Effector memory CD4-positive, alpha-beta T cell (primary cell): ENCODE measurements at regions not wholly inside any gene's neighbourhood (a gene's known extent, or its start where the extent isn't known, plus 50 kb on each side); places are given as distances from the start of the nearest gene placed in this dataset.

Source experiments
- DNase-seq, 3 donors: peaks; one replicate each; pipeline ENCODE4 v3.0.0-alpha.2; 2020
- H3K27ac ChIP-seq: 2 replicates; pipeline ENCODE4 v1.7.0; 2013; ENCODE audit warnings: mild to moderate bottlenecking, low read length, moderate library complexity; ENCODE audit not compliant: insufficient read depth, poor library complexity, severe bottlenecking
- H3K27me3 ChIP-seq: replicated peaks from 2 replicates; pipeline ENCODE4 v1.7.0; 2013; ENCODE audit warnings: mild to moderate bottlenecking, low read length; ENCODE audit not compliant: insufficient read depth, control insufficient read depth, poor library complexity, severe bottlenecking
- H3K36me3 ChIP-seq: 2 replicates; pipeline ENCODE4 v1.7.0; 2013; ENCODE audit warnings: mild to moderate bottlenecking, low read length, moderate library complexity; ENCODE audit not compliant: control insufficient read depth, insufficient read depth
- H3K4me1 ChIP-seq: 2 replicates; pipeline ENCODE4 v1.7.0; 2013; ENCODE audit warnings: low read length, mild to moderate bottlenecking; ENCODE audit not compliant: control insufficient read depth, insufficient read depth, poor library complexity, severe bottlenecking
- H3K4me3 ChIP-seq: 2 replicates; pipeline ENCODE4 v1.7.0; 2013; ENCODE audit warnings: low read length, low read depth, mild to moderate bottlenecking; ENCODE audit not compliant: insufficient read depth, poor library complexity, severe bottlenecking
- H3K9me3 ChIP-seq: 2 replicates; pipeline ENCODE4 v1.7.0; 2013; ENCODE audit warnings: mild to moderate bottlenecking, low read length, moderate library complexity; ENCODE audit not compliant: control insufficient read depth

DNA sequence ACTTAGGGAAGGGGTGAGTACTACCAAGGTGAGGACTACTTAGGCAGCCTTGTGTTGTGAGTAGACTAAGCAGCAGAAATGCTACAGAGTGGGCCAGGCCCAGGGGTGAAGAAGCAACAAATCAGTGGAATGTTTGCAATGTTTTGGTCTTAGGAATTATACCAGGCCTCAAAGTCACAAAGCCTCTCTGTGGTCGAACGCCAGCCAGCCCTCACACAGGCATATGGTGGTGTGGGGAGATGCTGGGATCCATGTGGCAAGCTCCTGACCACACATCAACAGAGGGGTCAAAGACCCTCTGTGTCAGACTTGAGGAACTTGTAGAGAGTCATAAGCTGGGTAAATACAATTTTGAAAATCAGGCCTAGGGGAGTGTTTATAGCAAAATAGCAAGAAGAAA, 153.8 kb upstream of the KLF3 start:
- peak overlapping the region; percentile 51 for H3K4me3 ChIP-seq

DNA sequence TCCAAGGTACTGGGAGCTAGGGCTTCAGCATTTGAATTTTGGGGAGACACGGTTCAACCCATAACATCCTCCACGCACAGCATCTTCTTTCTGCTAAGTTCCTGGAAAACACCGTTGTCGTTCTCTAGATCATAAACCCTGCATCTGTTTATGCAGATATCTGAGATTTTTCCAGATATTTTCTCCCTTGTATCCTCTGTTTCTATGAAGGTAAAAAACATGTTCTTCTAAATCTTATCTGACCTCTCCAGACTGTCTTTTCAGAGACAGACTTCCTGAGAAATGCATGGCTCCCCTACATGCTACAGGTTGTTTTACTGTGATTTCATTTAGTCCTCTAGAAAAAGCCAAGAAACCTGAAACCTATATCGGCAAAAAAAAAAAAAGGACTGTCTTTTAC, 152.3 kb upstream of the KLF3 start:
- H3K4me1 ChIP-seq, result peaks cover 35% of the 10 kb centered on the region
- H3K27me3 ChIP-seq, result no peaks in the 10 kb centered on the region
- no peak overlapping the region for H3K27ac ChIP-seq
- no peak for DNase-seq
- no peaks in the 10 kb centered on the region for H3K36me3 ChIP-seq
- no peaks in the 10 kb centered on the region for H3K9me3 ChIP-seq
- peak overlapping the region; percentile 51 for H3K4me3 ChIP-seq

More for the DNA sequence above, 153.8 kb upstream of the KLF3 start:
- Histone ChIP-seq H3K4me1 (peaks cover 35% of the 10 kb centered on the region), H3K36me3 (no peaks in the 10 kb centered on the region), H3K27me3 (no peaks in the 10 kb centered on the region), H3K27ac (peak overlapping the region; percentile 56), H3K9me3 (no peaks in the 10 kb centered on the region)
- no peak for DNase-seq

DNA sequence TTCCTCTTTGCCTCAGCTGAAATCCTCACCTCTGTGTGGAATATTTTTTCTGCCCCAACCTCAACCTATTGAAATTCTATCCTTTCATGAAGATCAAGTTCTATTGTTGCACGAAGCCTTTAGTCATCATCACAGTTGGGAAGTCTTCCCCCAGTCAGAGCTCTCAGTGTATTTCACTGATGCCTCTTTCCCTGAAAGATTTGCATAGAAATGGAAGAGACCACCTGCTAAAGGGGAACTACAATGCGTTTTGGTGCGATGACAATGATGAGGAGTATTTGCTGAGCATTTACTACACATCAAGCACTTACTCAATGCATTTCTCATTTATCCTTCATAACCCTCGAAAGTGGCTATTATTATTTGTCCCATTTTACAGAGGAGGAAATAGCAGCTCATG, 151.2 kb upstream of the KLF3 start:
- no peak for DNase-seq
- peak overlapping the region; percentile 1 for H3K4me3 ChIP-seq
- no peaks in the 10 kb centered on the region for H3K27me3 ChIP-seq
- H3K36me3 ChIP-seq, result no peaks in the 10 kb centered on the region
- H3K4me1 ChIP-seq, result peaks cover 35% of the 10 kb centered on the region
- no peak overlapping the region for H3K27ac ChIP-seq
- no peaks in the 10 kb centered on the region for H3K9me3 ChIP-seq

DNA sequence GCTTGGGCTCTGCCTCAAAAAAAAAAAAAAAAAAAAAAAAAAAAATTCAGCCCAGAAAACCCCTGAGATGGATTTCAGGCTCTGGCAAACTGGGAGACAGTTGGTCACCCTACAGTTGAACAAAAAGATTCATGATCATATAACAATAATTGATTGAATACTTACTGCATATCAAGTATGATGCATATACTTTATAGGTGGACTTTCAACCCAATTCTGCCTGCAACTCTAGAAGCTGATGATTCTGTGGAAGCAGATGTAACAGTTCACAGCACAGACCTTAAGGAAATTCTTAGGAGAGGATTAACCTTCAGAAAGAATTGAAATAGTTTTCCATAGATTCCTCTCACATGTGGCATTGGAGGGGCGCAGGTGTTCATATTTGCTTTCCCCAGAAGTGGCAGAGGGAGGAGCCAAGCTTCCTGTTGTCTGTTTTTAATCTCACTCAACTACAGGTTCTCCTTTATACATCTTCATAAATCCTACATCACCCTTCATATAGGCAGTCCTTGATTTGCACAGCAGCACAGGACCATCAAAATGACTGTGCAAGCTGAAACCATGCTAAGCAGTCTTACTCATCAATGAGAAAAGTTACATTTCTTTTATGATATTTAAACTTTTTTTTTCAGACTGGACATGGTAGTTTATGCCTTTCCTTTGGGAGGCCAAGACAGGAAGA, 149.4 kb upstream of the KLF3 start:
- no peak for DNase-seq
- H3K4me3 ChIP-seq, result no peak overlapping the region
- H3K36me3 ChIP-seq, result no peaks in the 10 kb centered on the region
- no peaks in the 10 kb centered on the region for H3K27me3 ChIP-seq
- H3K4me1 ChIP-seq, result peaks cover 30% of the 10 kb centered on the region
- no peak overlapping the region for H3K27ac ChIP-seq
- H3K9me3 ChIP-seq, result no peaks in the 10 kb centered on the region

DNA sequence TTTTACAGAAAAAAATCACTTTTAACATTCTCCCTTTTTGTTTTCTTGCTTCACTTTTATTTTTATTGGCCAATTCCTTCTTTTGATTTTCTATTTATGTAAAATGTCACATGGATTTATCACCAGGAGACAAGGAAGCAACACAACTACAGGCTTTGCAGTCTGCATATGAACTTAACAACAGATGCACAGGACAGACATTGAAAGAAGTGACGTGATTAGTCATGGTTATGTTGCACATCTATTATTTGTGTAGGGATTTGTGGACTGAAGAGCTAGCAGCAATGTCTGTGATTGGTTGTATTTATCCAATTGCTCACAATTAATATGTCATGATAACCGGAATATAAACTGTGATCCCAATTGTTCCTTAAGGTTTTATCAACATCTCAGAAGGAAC, 147.8 kb upstream of the KLF3 start:
- DNase-seq, result no peak
- Histone ChIP-seq H3K36me3 (no peaks in the 10 kb centered on the region), H3K27ac (no peak overlapping the region), H3K4me3 (no peak overlapping the region), H3K9me3 (no peaks in the 10 kb centered on the region), H3K27me3 (no peaks in the 10 kb centered on the region), H3K4me1 (peaks cover 20% of the 10 kb centered on the region)

DNA sequence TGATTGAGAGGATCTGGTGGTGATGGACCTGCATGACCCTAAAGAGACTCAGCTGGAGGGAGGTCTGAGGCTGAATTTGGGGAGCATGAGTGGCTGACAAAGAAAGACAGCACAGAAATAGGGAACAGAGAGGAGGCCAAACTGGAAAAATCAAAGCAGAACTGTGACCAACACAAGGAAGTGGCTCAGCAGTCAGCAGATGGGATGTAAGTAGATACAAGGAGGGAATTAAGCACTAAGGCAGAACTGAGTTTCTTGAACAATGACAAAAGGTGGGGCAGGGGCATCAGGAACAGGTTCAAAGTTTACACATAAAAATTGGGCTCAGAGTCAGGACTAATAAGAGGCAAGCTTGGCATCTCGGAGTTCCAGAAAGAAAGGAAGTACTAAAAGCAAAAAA, 144.3 kb upstream of the KLF3 start:
- H3K27me3 ChIP-seq, result no peaks in the 10 kb centered on the region
- no peaks in the 10 kb centered on the region for H3K36me3 ChIP-seq
- H3K9me3 ChIP-seq, result no peaks in the 10 kb centered on the region
- H3K27ac ChIP-seq, result no peak overlapping the region
- peaks cover 4% of the 10 kb centered on the region for H3K4me1 ChIP-seq
- no peak for DNase-seq
- H3K4me3 ChIP-seq, result no peak overlapping the region

DNA sequence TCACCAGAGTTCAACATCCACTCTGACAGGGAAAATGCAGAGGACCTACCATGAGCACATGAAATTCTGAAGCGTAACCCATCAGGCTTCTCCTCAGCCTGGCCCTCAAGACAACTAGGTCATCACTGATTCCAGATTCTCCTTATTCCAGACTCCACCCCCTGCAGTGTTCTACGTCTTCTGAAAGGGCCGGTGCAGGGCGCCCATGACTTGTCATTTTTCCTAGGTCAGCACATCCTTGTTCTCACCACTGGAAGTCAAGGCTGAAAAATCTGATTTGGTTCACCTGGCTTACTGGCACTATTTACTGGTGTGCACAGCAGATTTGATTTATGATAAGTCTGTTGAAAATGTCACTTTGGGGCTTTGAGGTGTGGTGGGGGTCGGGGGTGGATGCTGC, 140.9 kb upstream of the KLF3 start:
- Histone ChIP-seq H3K4me1 (peaks cover 3% of the 10 kb centered on the region), H3K27me3 (no peaks in the 10 kb centered on the region), H3K9me3 (no peaks in the 10 kb centered on the region), H3K36me3 (no peaks in the 10 kb centered on the region), H3K27ac (no peak overlapping the region), H3K4me3 (no peak overlapping the region)
- no peak for DNase-seq

DNA sequence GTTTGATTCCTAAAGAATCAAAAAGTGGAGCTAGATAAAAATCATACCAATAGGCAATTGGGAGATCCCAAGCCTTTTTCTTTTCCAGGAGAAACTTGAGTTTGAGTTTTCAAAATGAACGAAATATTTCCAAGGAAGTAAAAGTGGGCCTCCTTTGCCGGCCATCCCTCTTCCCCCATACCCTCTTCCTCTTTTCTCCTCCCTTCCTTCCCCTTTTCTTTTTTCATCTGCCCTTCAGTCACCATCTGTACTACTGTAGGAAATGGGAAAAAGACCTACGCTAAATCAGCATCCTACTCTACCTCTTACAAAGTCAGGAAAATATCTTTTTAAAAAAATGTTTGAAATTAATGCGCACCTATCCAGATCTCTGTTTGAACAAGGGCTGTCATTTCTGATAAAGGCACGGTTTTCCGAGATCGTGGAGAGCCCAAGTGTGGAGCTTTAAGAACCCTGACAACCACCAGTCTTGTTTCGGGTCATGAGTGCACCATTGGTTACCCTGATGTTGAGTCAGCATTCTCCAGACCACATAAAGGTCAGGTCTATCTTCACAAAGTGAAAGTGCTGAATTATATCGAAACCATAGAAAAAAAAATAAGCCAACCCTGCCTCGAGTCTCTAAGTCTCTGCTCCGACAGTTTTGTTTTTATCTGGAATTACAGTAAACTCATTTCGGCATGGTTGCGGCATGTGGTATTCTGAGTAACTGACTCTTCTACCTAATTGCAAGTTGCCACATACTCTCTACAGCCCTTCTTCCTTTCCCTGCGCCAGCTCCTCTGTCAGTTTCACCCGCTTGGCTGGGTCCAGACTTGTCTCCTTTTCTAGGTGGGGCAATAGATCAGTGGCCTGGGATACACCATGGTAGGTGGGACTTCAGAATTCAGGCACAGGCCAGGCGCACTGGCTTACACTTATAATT, 140.2 kb upstream of the KLF3 start:
- Histone ChIP-seq H3K36me3 (no peaks in the 10 kb centered on the region), H3K4me3 (peak overlapping the region; percentile 27), H3K4me1 (peaks cover 3% of the 10 kb centered on the region), H3K9me3 (no peaks in the 10 kb centered on the region), H3K27ac (no peak overlapping the region), H3K27me3 (no peaks in the 10 kb centered on the region)
- peak in 2 of 3 donors; percentile 9 to 16 for DNase-seq

DNA sequence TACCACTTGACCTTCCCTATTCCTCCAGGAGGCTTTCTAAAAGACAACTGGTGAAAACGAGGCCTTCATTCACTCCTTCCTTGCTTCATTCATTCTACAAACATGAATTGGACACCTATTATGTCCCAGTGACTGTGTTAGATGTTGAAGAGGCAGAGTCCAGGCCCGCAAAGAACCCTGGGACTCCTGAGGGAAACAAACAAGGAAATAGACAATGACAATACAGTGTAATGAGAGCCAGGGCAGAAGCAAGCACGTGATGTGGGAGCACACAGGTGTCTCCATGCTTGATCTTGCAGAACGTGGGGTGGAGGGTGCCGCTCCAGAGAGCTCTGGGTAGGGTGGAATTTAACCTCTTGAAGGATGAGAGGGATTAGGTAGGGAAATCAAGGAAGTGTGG, 137.6 kb upstream of the KLF3 start:
- no peak overlapping the region for H3K27ac ChIP-seq
- no peak overlapping the region for H3K4me3 ChIP-seq
- no peaks in the 10 kb centered on the region for H3K36me3 ChIP-seq
- H3K9me3 ChIP-seq, result no peaks in the 10 kb centered on the region
- H3K27me3 ChIP-seq, result no peaks in the 10 kb centered on the region
- no peak for DNase-seq
- H3K4me1 ChIP-seq, result peaks cover 19% of the 10 kb centered on the region
